ENCODE measurements at regions not wholly inside any gene's neighbourhood (a gene's known extent, or its start where the extent isn't known, plus 50 kb on each side); places are given as distances from the start of the nearest gene placed in this dataset.

DNA sequence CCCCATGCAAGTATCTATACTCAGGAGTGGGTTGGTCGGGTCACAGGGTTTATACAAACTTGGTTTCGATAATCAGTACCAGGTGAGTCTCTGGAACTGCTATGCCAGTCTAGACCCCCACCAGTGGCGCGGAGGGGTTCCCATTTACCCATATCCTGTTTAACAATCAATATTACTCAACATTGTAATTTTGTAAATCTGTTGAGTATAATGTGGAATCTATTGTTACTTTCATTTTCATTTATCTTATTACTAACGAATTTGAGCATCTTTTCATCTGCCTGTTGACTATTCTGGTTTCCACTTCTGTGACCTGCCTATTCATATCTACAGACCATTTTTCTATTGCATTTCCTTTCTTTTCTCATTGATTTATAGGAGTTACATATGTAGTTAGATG lies 275.2 kb upstream of the CRY1 start:
- Histone ChIP-seq H4K91ac (ENCODE audit: insufficient read length, low read depth, low read length) (no peak overlapping the region), H4K20me1 (ENCODE audit: control insufficient read depth, insufficient read depth, insufficient read length) (no peaks in the 10 kb centered on the region), H3K79me2 (ENCODE audit: insufficient read depth, low read length) (no peaks in the 10 kb centered on the region), H3K79me1 (ENCODE audit: insufficient read depth, low read depth, low read length, poor library complexity, severe bottlenecking) (no peaks in the 10 kb centered on the region), H2BK5ac (ENCODE audit: insufficient read length, low read length) (no peak overlapping the region), H3K56ac (ENCODE audit: insufficient read length, low read depth, low read length) (no peak overlapping the region), H3K23ac (ENCODE audit: insufficient read length, low read depth, low read length) (no peak overlapping the region), H4K5ac (ENCODE audit: insufficient read length, low read depth, low read length) (no peak overlapping the region), H3K4ac (ENCODE audit: low read depth, low read length) (no peak overlapping the region), H2BK120ac (ENCODE audit: low read depth, low read length, poor library complexity, severe bottlenecking) (no peak overlapping the region), H3K27ac (ENCODE audit: insufficient read length, low read depth, low read length) (no peak overlapping the region), H3K4me1 (ENCODE audit: insufficient read depth, low read length) (peaks cover 2% of the 10 kb centered on the region; the same call in 1 of the 2 replicates), H3K9ac (ENCODE audit: extremely low read depth, insufficient read length, low read length) (no peak overlapping the region), H3T11ph (ENCODE audit: low read length) (no peak overlapping the region), H4K8ac (replicated peaks; ENCODE audit: insufficient read length, low read depth, low read length) (no peak overlapping the region), H2BK20ac (ENCODE audit: low read depth, low read length, poor library complexity, severe bottlenecking) (no peak overlapping the region), H2AFZ (ENCODE audit: low read length) (no peak overlapping the region), H3K18ac (ENCODE audit: insufficient read length, low read depth, low read length) (no peak overlapping the region), H2BK12ac (ENCODE audit: insufficient read length, low read depth, low read length) (no peak overlapping the region), H2AK5ac (ENCODE audit: insufficient read length, low read length) (no peak overlapping the region), H3K4me2 (ENCODE audit: insufficient read depth, insufficient read length, low read length) (no peak overlapping the region), H3K14ac (ENCODE audit: insufficient read depth, low read length) (no peak overlapping the region), H3K27me3 (ENCODE audit: insufficient read depth, low read length) (no peaks in the 10 kb centered on the region), H2BK15ac (ENCODE audit: low read depth, low read length) (no peak overlapping the region), H3K9me3 (ENCODE audit: control insufficient read depth, low read depth, low read length) (no peaks in the 10 kb centered on the region), H3K23me2 (ENCODE audit: insufficient read length, low read depth, low read length, poor library complexity, severe bottlenecking) (no peaks in the 10 kb centered on the region)
- DNase-seq: no peak
- no CpG with 5 or more reads among the region's 5 CpGs for WGBS (ENCODE audit: extremely low coverage, insufficient read length, low lambda C conversion rate)
- H3K27ac Mint-ChIP-seq: no peak overlapping the region
- H3K27me3 Mint-ChIP-seq (ENCODE audit: low read depth): peaks cover 2% of the 10 kb centered on the region; the same call in 1 of the 2 replicates
- no peaks in the 10 kb centered on the region for H3K36me3 Mint-ChIP-seq (ENCODE audit: insufficient read depth in 1 of 3, low read depth in 3 of 3)
- no peak for TF ChIP-seq CTCF (conservative IDR thresholded peaks at IDR 0.05)
- H3K9me3 Mint-ChIP-seq: no peaks in the 10 kb centered on the region
- H3K4me1 Mint-ChIP-seq: peaks cover 11 to 19% of the 10 kb centered on the region in 2 experiments
- no peak overlapping the region for H3K4me3 Mint-ChIP-seq

Measured in H9 (cell line).